Neutrophil (primary cell): ENCODE measurements at regions not wholly inside any gene's neighbourhood (a gene's known extent, or its start where the extent isn't known, plus 50 kb on each side); places are given as distances from the start of the nearest gene placed in this dataset.

Experiments
- H3K27ac ChIP-seq: fragments of 200-600 bp; sonication (generic); 2 replicates; pipeline ENCODE4 v1.5.1; 2016; ENCODE audit warnings: mild to moderate bottlenecking, moderate library complexity
- H3K27me3 ChIP-seq: fragments of 200-600 bp; sonication (generic); 2 replicates; pipeline ENCODE4 v1.6.0; 2016; ENCODE audit warnings: mild to moderate bottlenecking
- H3K36me3 ChIP-seq: fragments of 200-600 bp; sonication (generic); 2 replicates; pipeline ENCODE4 v1.5.1; 2017
- H3K4me1 ChIP-seq, 2 experiments: fragments of 200-600 bp in 1 of 2; sonication (generic) in 1 of 2; 1 replicate in 1 of 2; 2 replicates in 1 of 2; pipeline versions ENCODE4 v1.5.1 to v1.6.1; 2013 to 2016; ENCODE audit warnings: low read depth in 1 of 2, low read length in 1 of 2, mild to moderate bottlenecking in 1 of 2, moderate library complexity in 1 of 2; ENCODE audit not compliant: control insufficient read depth in 1 of 2, insufficient read depth in 1 of 2
- H3K4me3 ChIP-seq, 2 experiments: fragments of 200-600 bp in 1 of 2; sonication (generic) in 1 of 2; 1 replicate in 1 of 2; 2 replicates in 1 of 2; pipeline ENCODE4 v1.5.1; 2013 to 2016; ENCODE audit warnings: low read depth in 1 of 2, low read length in 1 of 2, mild to moderate bottlenecking in 1 of 2, moderate library complexity in 1 of 2
- H3K9me3 ChIP-seq: fragments of 200-600 bp; sonication (generic); 2 replicates; pipeline ENCODE4 v1.5.1; 2016
- CTCF ChIP-seq: fragments of 200-600 bp; sonication (generic); IDR thresholded peaks from 2 replicates; pipeline ENCODE4 v1.5.1; 2016; ENCODE audit warnings: antibody characterized with exemption

GRCh38 chr5:54927097-54927746, 58.2 kb downstream of the ESM1 start:
- Histone ChIP-seq H3K4me1 (no peaks in the 10 kb centered on the region), H3K4me3 (no peak overlapping the region), H3K27me3 (peaks cover 11% of the 10 kb centered on the region), H3K27ac (no peak overlapping the region), H3K9me3 (no peaks in the 10 kb centered on the region), H3K36me3 (no peaks in the 10 kb centered on the region)
- no peak for TF ChIP-seq CTCF

- H3K9me3 ChIP-seq: no peaks in the 10 kb centered on the region
- no peaks in the 10 kb centered on the region for H3K4me1 ChIP-seq
- no peak overlapping the region for H3K4me3 ChIP-seq
- H3K27ac ChIP-seq: no peak overlapping the region
- no peaks in the 10 kb centered on the region for H3K27me3 ChIP-seq
- no peaks in the 10 kb centered on the region for H3K36me3 ChIP-seq
- no peak for TF ChIP-seq CTCF
Measured at GRCh38 chr5:54924487-54924886, 60.9 kb downstream of the ESM1 start.

- Histone ChIP-seq H3K27me3 (peaks cover 47% of the 10 kb centered on the region), H3K36me3 (no peaks in the 10 kb centered on the region), H3K4me3 (no peak overlapping the region), H3K4me1 (no peaks in the 10 kb centered on the region), H3K27ac (no peak overlapping the region), H3K9me3 (no peaks in the 10 kb centered on the region)
- no peak for TF ChIP-seq CTCF
Measured at GRCh38 chr5:54917323-54917722, 68.1 kb downstream of the ESM1 start.

DNA sequence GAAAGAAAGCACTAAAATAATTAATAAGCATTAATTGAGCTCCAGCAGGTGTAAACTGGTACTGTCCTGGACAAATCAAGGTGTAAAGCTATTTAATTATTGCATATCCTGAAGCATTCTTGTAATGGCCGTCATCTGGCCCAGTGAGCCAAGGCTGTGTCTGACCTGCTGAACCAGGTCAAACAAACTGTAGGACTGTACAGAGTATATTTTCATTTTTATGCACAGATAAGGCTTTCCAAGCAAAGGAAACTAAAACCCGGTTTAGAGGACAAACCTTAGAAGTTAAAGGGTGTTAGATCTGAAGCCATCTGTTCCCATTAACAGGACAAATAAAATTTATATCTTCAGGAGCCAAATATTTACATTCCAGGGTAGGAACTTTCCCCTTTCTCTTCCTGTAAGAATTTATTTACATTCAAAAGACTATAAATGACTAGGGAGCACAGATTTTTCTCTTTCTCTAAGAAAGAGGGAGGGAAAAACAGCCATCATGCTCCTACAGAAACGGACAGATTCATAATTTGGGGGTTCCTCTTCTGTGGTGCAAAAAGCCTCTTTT, 69.8 kb downstream of the ESM1 start:
- H3K4me3 ChIP-seq: no peak overlapping the region
- no peak for TF ChIP-seq CTCF
- H3K27ac ChIP-seq: no peak overlapping the region
- H3K4me1 ChIP-seq: no peaks in the 10 kb centered on the region
- H3K9me3 ChIP-seq: no peaks in the 10 kb centered on the region
- H3K27me3 ChIP-seq: peaks cover 49% of the 10 kb centered on the region
- H3K36me3 ChIP-seq: no peaks in the 10 kb centered on the region

DNA sequence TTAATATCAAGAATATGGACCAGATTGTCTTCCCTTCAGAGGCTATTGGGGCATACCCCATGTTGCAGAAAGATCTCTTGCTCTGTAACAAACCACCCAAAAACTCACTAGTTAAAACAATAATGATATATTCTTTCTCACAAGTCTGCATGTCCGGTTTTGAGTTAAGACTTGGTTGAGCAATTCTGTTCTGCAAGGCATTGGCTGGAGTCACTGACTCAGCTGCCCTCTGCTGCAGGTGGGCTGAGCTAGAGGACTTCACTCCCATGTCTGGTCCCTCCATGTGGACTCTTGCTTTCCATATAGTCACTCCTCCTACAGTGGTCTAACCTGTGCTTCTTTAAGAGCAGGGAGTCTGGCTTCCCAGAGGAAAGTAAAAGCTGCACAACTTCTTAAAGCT, 73.4 kb downstream of the ESM1 start:
- TF ChIP-seq CTCF: no peak
- no peaks in the 10 kb centered on the region for H3K9me3 ChIP-seq

More for the DNA sequence above, 73.4 kb downstream of the ESM1 start:
- Histone ChIP-seq H3K4me1 (no peaks in the 10 kb centered on the region), H3K36me3 (no peaks in the 10 kb centered on the region), H3K4me3 (no peak overlapping the region), H3K27me3 (peaks cover 79% of the 10 kb centered on the region), H3K27ac (no peak overlapping the region)
